Type B pancreatic cell (in vitro differentiated cells): ENCODE measurements at regions not wholly inside any gene's neighbourhood (a gene's known extent, or its start where the extent isn't known, plus 50 kb on each side); places are given as distances from the start of the nearest gene placed in this dataset.
"Not testable (repeated sequence)": the region's sequence is repeated elsewhere in the genome, so short reads cannot be mapped to it uniquely, and the experiment has no call there.

Experiments
- DNase-seq: peaks from one replicate; pipeline ENCODE4 v3.0.0; 2021; ENCODE audit warnings: mixed read lengths; ENCODE audit not compliant: unreplicated experiment; ENCODE audit errors: extremely low spot score
- H3K27ac Mint-ChIP-seq: 2 replicates; pipeline ENCODE4 v1.8.0; 2021; ENCODE audit warnings: mild to moderate bottlenecking, mixed read lengths
- H3K27me3 Mint-ChIP-seq: 2 replicates; pipeline ENCODE4 v1.8.0; 2021; ENCODE audit warnings: mixed read lengths
- H3K36me3 Mint-ChIP-seq: 2 replicates; pipeline ENCODE4 v1.8.0; 2021; ENCODE audit warnings: mixed read lengths
- H3K4me1 Mint-ChIP-seq: one replicate; pipeline ENCODE4 v1.8.0; 2021; ENCODE audit warnings: mixed read lengths; ENCODE audit not compliant: unreplicated experiment
- H3K4me3 Mint-ChIP-seq: 2 replicates; pipeline ENCODE4 v1.8.0; 2021; ENCODE audit warnings: mild to moderate bottlenecking, mixed read lengths
- H3K9me3 Mint-ChIP-seq: 2 replicates; pipeline ENCODE4 v1.8.0; 2021; ENCODE audit warnings: mixed read lengths
- CTCF ChIP-seq: fragments of 200-600 bp; sonication (generic); conservative IDR thresholded peaks from 2 replicates; pipeline ENCODE4 v1.5.0; 2021; ENCODE audit warnings: antibody characterized with exemption, mild to moderate bottlenecking

GRCh38 chr5:104049752-104050151 lies 487.2 kb upstream of the NUDT12 start:
- Mint-ChIP-seq H3K9me3 (peaks cover 5% of the 10 kb centered on the region), H3K4me1 (peaks cover 15% of the 10 kb centered on the region), H3K27me3 (no peaks in the 10 kb centered on the region), H3K4me3 (no peak overlapping the region), H3K27ac (no peak overlapping the region), H3K36me3 (no peaks in the 10 kb centered on the region)
- no peak for TF ChIP-seq CTCF
- DNase-seq, result no peak

GRCh38 chr5:104048231-104048630 lies 485.6 kb upstream of the NUDT12 start:
- DNase-seq, result no peak
- peaks cover 5% of the 10 kb centered on the region for H3K9me3 Mint-ChIP-seq
- no peaks in the 10 kb centered on the region for H3K36me3 Mint-ChIP-seq
- no peak overlapping the region for H3K4me3 Mint-ChIP-seq
- no peaks in the 10 kb centered on the region for H3K27me3 Mint-ChIP-seq
- H3K4me1 Mint-ChIP-seq, result peaks cover 15% of the 10 kb centered on the region
- TF ChIP-seq CTCF, result no peak
- no peak overlapping the region for H3K27ac Mint-ChIP-seq

- Mint-ChIP-seq H3K4me3 (no peak overlapping the region), H3K9me3 (peaks cover 5% of the 10 kb centered on the region), H3K27me3 (no peaks in the 10 kb centered on the region), H3K27ac (no peak overlapping the region), H3K4me1 (peaks cover 11% of the 10 kb centered on the region), H3K36me3 (no peaks in the 10 kb centered on the region)
- no peak for TF ChIP-seq CTCF
- DNase-seq, result no peak
Observed at GRCh38 chr5:104045987-104046386, 483.4 kb upstream of the NUDT12 start.

GRCh38 chr5:104039871-104040270 lies 477.3 kb upstream of the NUDT12 start:
- H3K27ac Mint-ChIP-seq, H3K4me3 Mint-ChIP-seq, H3K9me3 Mint-ChIP-seq, DNase-seq, H3K36me3 Mint-ChIP-seq, H3K4me1 Mint-ChIP-seq, H3K27me3 Mint-ChIP-seq: not testable (repeated sequence)

GRCh38 chr5:104037136-104037535 lies 474.5 kb upstream of the NUDT12 start:
- not testable (repeated sequence) for H3K36me3 Mint-ChIP-seq, H3K9me3 Mint-ChIP-seq, H3K4me1 Mint-ChIP-seq, H3K27me3 Mint-ChIP-seq, H3K4me3 Mint-ChIP-seq, DNase-seq, H3K27ac Mint-ChIP-seq

GRCh38 chr5:104033186-104033585 lies 470.6 kb upstream of the NUDT12 start:
- not testable (repeated sequence) for H3K4me1 Mint-ChIP-seq, H3K27me3 Mint-ChIP-seq, DNase-seq, H3K9me3 Mint-ChIP-seq, H3K36me3 Mint-ChIP-seq, H3K4me3 Mint-ChIP-seq, H3K27ac Mint-ChIP-seq

- no peak overlapping the region for H3K27ac Mint-ChIP-seq
- H3K27me3 Mint-ChIP-seq, result no peaks in the 10 kb centered on the region
- no peak for TF ChIP-seq CTCF
- peaks cover 5% of the 10 kb centered on the region for H3K9me3 Mint-ChIP-seq
- no peaks in the 10 kb centered on the region for H3K4me1 Mint-ChIP-seq
- peaks cover 3% of the 10 kb centered on the region for H3K36me3 Mint-ChIP-seq
- no peak for DNase-seq
- H3K4me3 Mint-ChIP-seq, result no peak overlapping the region
Observed at GRCh38 chr5:104024538-104024937, 461.9 kb upstream of the NUDT12 start.
